ENCODE measurements at regions not wholly inside any gene's neighbourhood (a gene's known extent, or its start where the extent isn't known, plus 50 kb on each side); places are given as distances from the start of the nearest gene placed in this dataset.
A peak's percentile ranks its signal among the peaks of the same experiment; 100 is the strongest.

- DNase-seq (ENCODE audit: low read depth, low spot score) = no peak
- no peak overlapping the region for H3K4me3 ChIP-seq (ENCODE audit: low read length)
These were observed 113.1 kb upstream of the NEDD9 start for GRCh38 chr6:11345536-11345935.

- no peak for DNase-seq (ENCODE audit: low read depth, low spot score)
- H3K4me3 ChIP-seq (ENCODE audit: low read length) = no peak overlapping the region
These were observed 111.7 kb upstream of the NEDD9 start for GRCh38 chr6:11343963-11344723.

GRCh38 chr6:11341867-11342266 lies 109.4 kb upstream of the NEDD9 start:
- no peak for DNase-seq (ENCODE audit: low read depth, low spot score)
- H3K4me3 ChIP-seq (ENCODE audit: low read length) = no peak overlapping the region

GRCh38 chr6:11341303-11341702 lies 108.8 kb upstream of the NEDD9 start:
- no peak overlapping the region for H3K4me3 ChIP-seq (ENCODE audit: low read length)
- no peak for DNase-seq (ENCODE audit: low read depth, low spot score)

GRCh38 chr6:11339380-11339779 lies 106.9 kb upstream of the NEDD9 start:
- no peak for DNase-seq (ENCODE audit: low read depth, low spot score)
- no peak overlapping the region for H3K4me3 ChIP-seq (ENCODE audit: low read length)

- no peak for DNase-seq (ENCODE audit: low read depth, low spot score)
- no peak overlapping the region for H3K4me3 ChIP-seq (ENCODE audit: low read length)
These were observed 104.8 kb upstream of the NEDD9 start for GRCh38 chr6:11337306-11337705.

- no peak overlapping the region for H3K4me3 ChIP-seq (ENCODE audit: low read length)
- DNase-seq (ENCODE audit: low read depth, low spot score) = no peak
These were observed 103.4 kb upstream of the NEDD9 start for GRCh38 chr6:11335826-11336225.

- peak; percentile 88 for DNase-seq (ENCODE audit: low read depth, low spot score)
- no peak overlapping the region for H3K4me3 ChIP-seq (ENCODE audit: low read length)
These were observed 100.8 kb upstream of the NEDD9 start for GRCh38 chr6:11333132-11333849.

GRCh38 chr6:11332463-11332862 lies 100.0 kb upstream of the NEDD9 start:
- H3K4me3 ChIP-seq (ENCODE audit: low read length) = no peak overlapping the region
- DNase-seq (ENCODE audit: low read depth, low spot score) = no peak

GRCh38 chr6:11331111-11331510 lies 98.6 kb upstream of the NEDD9 start:
- H3K4me3 ChIP-seq (ENCODE audit: low read length) = no peak overlapping the region
- no peak for DNase-seq (ENCODE audit: low read depth, low spot score)

- no peak overlapping the region for H3K4me3 ChIP-seq (ENCODE audit: low read length)
- no peak for DNase-seq (ENCODE audit: low read depth, low spot score)
These were observed 97.9 kb upstream of the NEDD9 start for GRCh38 chr6:11330413-11330760.

- no peak for DNase-seq (ENCODE audit: low read depth, low spot score)
- no peak overlapping the region for H3K4me3 ChIP-seq (ENCODE audit: low read length)
These were observed 97.4 kb upstream of the NEDD9 start for GRCh38 chr6:11329726-11330412.

- DNase-seq (ENCODE audit: low read depth, low spot score) = no peak
- H3K4me3 ChIP-seq (ENCODE audit: low read length) = no peak overlapping the region
These were observed 96.3 kb upstream of the NEDD9 start for GRCh38 chr6:11328613-11329247.

- DNase-seq (ENCODE audit: low read depth, low spot score) = no peak
These were observed 95.5 kb upstream of the NEDD9 start for GRCh38 chr6:11327961-11328360.

GRCh38 chr6:11326116-11326515 lies 93.6 kb upstream of the NEDD9 start:
- H3K4me3 ChIP-seq (ENCODE audit: low read length) = no peak overlapping the region
- no peak for DNase-seq (ENCODE audit: low read depth, low spot score)

More at GRCh38 chr6:11327961-11328360, 95.5 kb upstream of the NEDD9 start:
- H3K4me3 ChIP-seq (ENCODE audit: low read length) = no peak overlapping the region

- no peak for DNase-seq (ENCODE audit: low read depth, low spot score)
These were observed 92.1 kb upstream of the NEDD9 start for GRCh38 chr6:11324453-11325015.

GRCh38 chr6:11323666-11324452 lies 91.4 kb upstream of the NEDD9 start:
- H3K4me3 ChIP-seq (ENCODE audit: low read length) = no peak overlapping the region
- DNase-seq (ENCODE audit: low read depth, low spot score) = no peak

More at GRCh38 chr6:11324453-11325015, 92.1 kb upstream of the NEDD9 start:
- H3K4me3 ChIP-seq (ENCODE audit: low read length) = no peak overlapping the region

GRCh38 chr6:11322252-11322885 lies 89.9 kb upstream of the NEDD9 start:
- no peak for DNase-seq (ENCODE audit: low read depth, low spot score)
- no peak overlapping the region for H3K4me3 ChIP-seq (ENCODE audit: low read length)

All from Jurkat, Clone E6-1 (cell line).